Colonic mucosa (tissue), 4 donors: ENCODE measurements at regions not wholly inside any gene's neighbourhood (a gene's known extent, or its start where the extent isn't known, plus 50 kb on each side); places are given as distances from the start of the nearest gene placed in this dataset.

Experiments
- DNase-seq: peaks from one replicate; pipeline ENCODE4 v3.0.0-alpha.2; 2020
- H3K27ac ChIP-seq: fragments of 200-600 bp; one replicate; pipeline ENCODE4 v1.8.0; 2021
- H3K27me3 ChIP-seq: fragments of 200-600 bp; one replicate; pipeline ENCODE4 v1.8.0; 2021
- H3K36me3 ChIP-seq: fragments of 200-600 bp; one replicate; pipeline ENCODE4 v1.8.0; 2021
- H3K4me1 ChIP-seq: fragments of 200-600 bp; one replicate; pipeline ENCODE4 v1.8.0; 2021; ENCODE audit warnings: mild to moderate bottlenecking
- H3K4me3 ChIP-seq: fragments of 200-600 bp; one replicate; pipeline ENCODE4 v1.8.0; 2021
- H3K9ac ChIP-seq, 2 donors: one replicate each; pipeline ENCODE4 v1.7.0; 2013; ENCODE audit warnings: control low read depth in 2 of 2, low read depth in 2 of 2, low read length in 2 of 2
- H3K9me3 ChIP-seq: fragments of 200-600 bp; one replicate; pipeline ENCODE4 v1.8.0; 2021
- intact Hi-C: fragments of 100-400 bp; cut with DNase I; formaldehyde crosslinking; loops from one replicate; pipeline ENCODE4 v1.14.1; 2022
- TF ChIP-seq, protein P1 (sequence below): fragments of 200-600 bp; IDR thresholded peaks from one replicate; pipeline ENCODE4 v1.8.0; 2022; ENCODE audit warnings: antibody characterized with exemption, mild to moderate bottlenecking
- donor health status: healthy.
- donor health status: DM: no; HTN: no; CAD: no.
- donor health status: DM: no; HTN: no; CAD: no.

GRCh38 chr11:27184458-27185312 is 144.1 kb downstream of the BBOX1 start:
- Histone ChIP-seq H3K27me3 (no peaks in the 10 kb centered on the region), H3K9ac (no peak overlapping the region), H3K27ac (no peak overlapping the region), H3K9me3 (no peaks in the 10 kb centered on the region), H3K36me3 (no peaks in the 10 kb centered on the region), H3K4me1 (peaks cover 7% of the 10 kb centered on the region), H3K4me3 (no peak overlapping the region)
- intact Hi-C loops: loop anchor here (2.0 to 10.0 kb wide), 3 partner anchors 112 to 302 kb away; partner anchors contain the start of gene CCDC34
- TF ChIP-seq, protein P1, sequence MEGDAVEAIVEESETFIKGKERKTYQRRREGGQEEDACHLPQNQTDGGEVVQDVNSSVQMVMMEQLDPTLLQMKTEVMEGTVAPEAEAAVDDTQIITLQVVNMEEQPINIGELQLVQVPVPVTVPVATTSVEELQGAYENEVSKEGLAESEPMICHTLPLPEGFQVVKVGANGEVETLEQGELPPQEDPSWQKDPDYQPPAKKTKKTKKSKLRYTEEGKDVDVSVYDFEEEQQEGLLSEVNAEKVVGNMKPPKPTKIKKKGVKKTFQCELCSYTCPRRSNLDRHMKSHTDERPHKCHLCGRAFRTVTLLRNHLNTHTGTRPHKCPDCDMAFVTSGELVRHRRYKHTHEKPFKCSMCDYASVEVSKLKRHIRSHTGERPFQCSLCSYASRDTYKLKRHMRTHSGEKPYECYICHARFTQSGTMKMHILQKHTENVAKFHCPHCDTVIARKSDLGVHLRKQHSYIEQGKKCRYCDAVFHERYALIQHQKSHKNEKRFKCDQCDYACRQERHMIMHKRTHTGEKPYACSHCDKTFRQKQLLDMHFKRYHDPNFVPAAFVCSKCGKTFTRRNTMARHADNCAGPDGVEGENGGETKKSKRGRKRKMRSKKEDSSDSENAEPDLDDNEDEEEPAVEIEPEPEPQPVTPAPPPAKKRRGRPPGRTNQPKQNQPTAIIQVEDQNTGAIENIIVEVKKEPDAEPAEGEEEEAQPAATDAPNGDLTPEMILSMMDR: no peak
- DNase-seq: no peak

GRCh38 chr11:27183672-27184457 is 143.2 kb downstream of the BBOX1 start:
- peak; percentile 80 for DNase-seq
- intact Hi-C loops: loop anchor here (2.0 to 10.0 kb wide), 3 partner anchors 113 to 303 kb away; partner anchors contain the start of gene CCDC34
- H3K27me3 ChIP-seq: no peaks in the 10 kb centered on the region
- no peaks in the 10 kb centered on the region for H3K9me3 ChIP-seq
- H3K27ac ChIP-seq: no peak overlapping the region
- H3K36me3 ChIP-seq: no peaks in the 10 kb centered on the region
- TF ChIP-seq, protein P1: peak; percentile 67
- peaks cover 6% of the 10 kb centered on the region for H3K4me1 ChIP-seq
- no peak overlapping the region for H3K9ac ChIP-seq
- no peak overlapping the region for H3K4me3 ChIP-seq

GRCh38 chr11:27179334-27179733 is 138.7 kb downstream of the BBOX1 start:
- Histone ChIP-seq H3K9me3 (no peaks in the 10 kb centered on the region), H3K4me3 (no peak overlapping the region), H3K9ac (no peak overlapping the region), H3K36me3 (no peaks in the 10 kb centered on the region), H3K4me1 (no peaks in the 10 kb centered on the region), H3K27ac (no peak overlapping the region), H3K27me3 (no peaks in the 10 kb centered on the region)
- intact Hi-C loops: no loop called here
- TF ChIP-seq, protein P1: no peak
- no peak for DNase-seq

GRCh38 chr11:27178859-27179258 is 138.2 kb downstream of the BBOX1 start:
- no peaks in the 10 kb centered on the region for H3K27me3 ChIP-seq
- TF ChIP-seq, protein P1: no peak
- no peaks in the 10 kb centered on the region for H3K36me3 ChIP-seq
- no peak overlapping the region for H3K27ac ChIP-seq
- H3K4me1 ChIP-seq: no peaks in the 10 kb centered on the region
- DNase-seq: no peak
- no peak overlapping the region for H3K9ac ChIP-seq
- H3K9me3 ChIP-seq: no peaks in the 10 kb centered on the region
- intact Hi-C loops: no loop called here
- H3K4me3 ChIP-seq: no peak overlapping the region
